ENCODE measurements at regions not wholly inside any gene's neighbourhood (a gene's known extent, or its start where the extent isn't known, plus 50 kb on each side); places are given as distances from the start of the nearest gene placed in this dataset.

GRCh38 chr17:36885771-36886377 is 51.4 kb upstream of the LHX1 start:
- H3K27me3 ChIP-seq (ENCODE audit: insufficient read depth): no peaks in the 10 kb centered on the region
- H3K4me2 ChIP-seq: no peak overlapping the region
- H3K27ac ChIP-seq (ENCODE audit: low read depth): no peak overlapping the region
- H3K9me2 ChIP-seq (ENCODE audit: insufficient read depth): 0 out of 2 replicates have a peak, but pooled peaks cover 5% of the 10 kb centered on the region
- peaks cover 2% of the 10 kb centered on the region; the same call in 1 of the 3 replicates for H3K36me3 Mint-ChIP-seq (ENCODE audit: low read depth)
- no peak overlapping the region for H2AFZ ChIP-seq
- H3K27ac Mint-ChIP-seq: no peak overlapping the region
- DNase-seq (ENCODE audit: low spot score): no peak
- ATAC-seq: no peak
- H3K4me3 Mint-ChIP-seq: no peak overlapping the region
- no peak overlapping the region for H3K4me3 ChIP-seq
- H3K79me2 ChIP-seq (replicated peaks; ENCODE audit: insufficient read depth): no peaks in the 10 kb centered on the region
- H3F3A ChIP-seq (replicated peaks; ENCODE audit: low read depth): 0 out of 2 replicates have a peak, but pooled peaks cover 8% of the 10 kb centered on the region
- no peaks in the 10 kb centered on the region for H3K36me3 ChIP-seq (ENCODE audit: insufficient read depth)
- H3K9me3 Mint-ChIP-seq: peaks cover 14% of the 10 kb centered on the region
- H3K27me3 Mint-ChIP-seq (ENCODE audit: insufficient read depth, low read depth, poor library complexity): peaks cover 5% of the 10 kb centered on the region
- peaks cover 26% of the 10 kb centered on the region for H3K4me1 Mint-ChIP-seq
- H3K4me1 ChIP-seq (ENCODE audit: insufficient read depth): peaks cover 9% of the 10 kb centered on the region; the same call in 1 of the 2 replicates
- TF ChIP-seq POLR2AphosphoS5 (IDR thresholded peaks at IDR 0.05; ENCODE audit: low read depth): no peak
- TF ChIP-seq ZNF462 (CRISPR knock-in tag; IDR thresholded peaks at IDR 0.05): no peak
- TF ChIP-seq ZNF114 (CRISPR knock-in tag; IDR thresholded peaks at IDR 0.05): no peak
- no peak for TF ChIP-seq ZNF331 (CRISPR knock-in tag; IDR thresholded peaks at IDR 0.05; ENCODE audit: low read depth)
- TF ChIP-seq, protein P1, sequence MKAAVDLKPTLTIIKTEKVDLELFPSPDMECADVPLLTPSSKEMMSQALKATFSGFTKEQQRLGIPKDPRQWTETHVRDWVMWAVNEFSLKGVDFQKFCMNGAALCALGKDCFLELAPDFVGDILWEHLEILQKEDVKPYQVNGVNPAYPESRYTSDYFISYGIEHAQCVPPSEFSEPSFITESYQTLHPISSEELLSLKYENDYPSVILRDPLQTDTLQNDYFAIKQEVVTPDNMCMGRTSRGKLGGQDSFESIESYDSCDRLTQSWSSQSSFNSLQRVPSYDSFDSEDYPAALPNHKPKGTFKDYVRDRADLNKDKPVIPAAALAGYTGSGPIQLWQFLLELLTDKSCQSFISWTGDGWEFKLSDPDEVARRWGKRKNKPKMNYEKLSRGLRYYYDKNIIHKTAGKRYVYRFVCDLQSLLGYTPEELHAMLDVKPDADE (IDR thresholded peaks at IDR 0.05): no peak
- TF ChIP-seq CREB1 (CRISPR knock-in tag; IDR thresholded peaks at IDR 0.05; ENCODE audit: low read depth): no peak
- no peak for TF ChIP-seq JUNB (IDR thresholded peaks at IDR 0.05; ENCODE audit: unreplicated experiment)
- no peak for TF ChIP-seq NANOG (IDR thresholded peaks at IDR 0.05; ENCODE audit: borderline replicate concordance)
- no peak for TF ChIP-seq EZH2phosphoT487 (IDR thresholded peaks at IDR 0.05; ENCODE audit: unreplicated experiment)
- TF ChIP-seq REST (IDR thresholded peaks at IDR 0.05; ENCODE audit: unreplicated experiment): no peak
- H4K20me1 ChIP-seq (replicated peaks; ENCODE audit: insufficient read depth): no peaks in the 10 kb centered on the region

All from GM23338 (cell line).